NCI-H2107 treated with DMSO at 0.1 percent for 48 hours (cell line): ENCODE measurements at regions not wholly inside any gene's neighbourhood (a gene's known extent, or its start where the extent isn't known, plus 50 kb on each side); places are given as distances from the start of the nearest gene placed in this dataset.

Experiments
- DNase-seq: peaks from one replicate; lab custom pipeline; 2025; ENCODE audit not compliant: unreplicated experiment; lab: John Stamatoyannopoulos, UW

- no peak for DNase-seq
Observed at GRCh38 chr18:41703744-41704530, 251.1 kb upstream of the PIK3C3 start.

DNA sequence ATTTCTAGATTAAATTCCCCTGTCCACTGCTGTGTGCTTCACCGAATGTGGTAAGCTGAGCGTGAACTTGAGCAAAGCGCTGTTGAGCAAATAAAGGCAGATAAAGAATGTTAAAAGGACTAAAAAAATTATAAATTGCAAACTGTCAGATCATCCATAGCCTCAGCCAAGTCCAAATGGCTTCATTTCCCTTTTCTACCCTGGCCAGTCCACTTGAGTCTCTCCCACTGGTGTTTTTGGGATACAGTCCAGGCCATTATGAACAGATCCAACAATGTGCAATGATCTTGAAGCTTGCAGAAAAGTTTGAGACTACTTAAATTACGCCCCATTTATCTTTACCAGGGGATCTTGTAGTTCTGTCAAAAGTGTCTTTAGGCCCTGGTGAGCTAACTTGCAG is 254.6 kb upstream of the PIK3C3 start:
- DNase-seq = no peak

DNA sequence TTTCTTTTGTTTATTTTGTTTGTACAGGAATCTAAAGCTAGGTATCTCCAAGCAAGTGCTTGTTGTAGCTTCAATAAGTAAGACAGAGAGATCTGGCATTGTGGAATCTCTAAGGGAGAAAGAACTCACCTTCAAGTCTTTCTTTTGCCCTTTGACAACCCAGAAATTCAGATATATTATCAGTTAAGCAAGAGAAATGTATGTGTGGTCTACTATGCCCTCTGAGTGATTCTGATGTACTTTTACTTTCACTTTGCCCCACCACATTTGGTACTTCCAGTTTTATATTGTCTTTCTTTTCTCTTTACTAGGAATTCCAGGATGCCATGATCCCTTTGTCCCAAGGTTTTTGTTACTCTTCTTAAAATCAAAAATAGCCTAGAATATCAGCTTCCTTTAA is 259.6 kb upstream of the PIK3C3 start:
- DNase-seq = no peak

GRCh38 chr18:41693008-41693407 is 262.0 kb upstream of the PIK3C3 start:
- no peak for DNase-seq

DNA sequence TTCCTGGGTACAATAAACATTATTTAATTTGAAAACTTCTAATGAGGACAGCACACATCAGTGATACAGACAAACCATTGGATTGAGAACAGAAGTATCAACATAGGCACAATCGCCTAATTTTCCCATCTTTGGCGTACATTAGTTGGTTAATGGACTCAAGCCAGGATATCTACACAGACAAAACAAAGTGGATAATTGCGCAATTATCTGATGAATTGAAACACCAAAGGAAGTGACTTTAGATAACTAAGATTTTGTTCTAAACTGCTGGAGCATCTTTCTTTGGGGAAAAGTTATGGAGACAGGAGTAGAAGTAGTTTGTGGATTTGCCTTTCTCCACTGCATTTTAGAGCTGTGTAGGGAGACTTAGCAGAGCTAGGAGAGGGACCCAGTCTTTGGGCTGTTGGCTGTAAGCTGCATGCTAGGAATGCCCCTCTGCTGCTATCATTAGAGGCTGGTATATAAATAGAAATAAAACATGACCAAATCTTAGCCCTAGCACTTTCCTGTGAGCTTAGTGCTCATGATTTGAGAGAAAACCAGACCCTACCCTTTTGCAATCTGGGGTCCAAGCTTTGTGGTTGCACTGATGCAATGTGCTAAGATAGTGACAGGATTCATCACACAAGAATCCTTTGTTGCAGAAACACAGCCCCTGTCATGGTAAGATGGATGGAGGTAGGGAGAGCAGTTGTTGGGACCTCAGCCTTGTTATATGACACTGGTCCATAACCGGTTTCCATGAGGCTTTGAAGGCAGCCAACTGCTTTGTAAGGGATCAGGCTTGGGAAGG is 264.5 kb upstream of the PIK3C3 start:
- DNase-seq = no peak

DNA sequence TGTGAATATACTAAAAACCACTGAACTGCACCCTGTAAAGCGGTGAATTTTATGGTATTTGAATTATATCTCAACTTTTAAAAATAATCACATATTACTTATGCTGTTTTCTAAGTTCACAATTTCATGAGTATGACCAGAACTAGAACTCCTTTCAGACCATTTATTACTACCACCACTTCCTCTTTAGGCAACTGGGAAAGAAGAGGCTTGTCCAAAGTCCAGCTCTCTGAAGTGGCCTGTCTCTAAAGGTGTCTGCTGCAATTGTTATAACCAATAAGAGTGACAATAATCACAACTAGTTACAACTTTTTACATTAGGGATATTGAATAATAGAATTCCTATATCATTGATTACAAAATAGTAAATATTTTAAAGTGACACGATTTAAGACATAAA is 267.9 kb upstream of the PIK3C3 start:
- no peak for DNase-seq

DNA sequence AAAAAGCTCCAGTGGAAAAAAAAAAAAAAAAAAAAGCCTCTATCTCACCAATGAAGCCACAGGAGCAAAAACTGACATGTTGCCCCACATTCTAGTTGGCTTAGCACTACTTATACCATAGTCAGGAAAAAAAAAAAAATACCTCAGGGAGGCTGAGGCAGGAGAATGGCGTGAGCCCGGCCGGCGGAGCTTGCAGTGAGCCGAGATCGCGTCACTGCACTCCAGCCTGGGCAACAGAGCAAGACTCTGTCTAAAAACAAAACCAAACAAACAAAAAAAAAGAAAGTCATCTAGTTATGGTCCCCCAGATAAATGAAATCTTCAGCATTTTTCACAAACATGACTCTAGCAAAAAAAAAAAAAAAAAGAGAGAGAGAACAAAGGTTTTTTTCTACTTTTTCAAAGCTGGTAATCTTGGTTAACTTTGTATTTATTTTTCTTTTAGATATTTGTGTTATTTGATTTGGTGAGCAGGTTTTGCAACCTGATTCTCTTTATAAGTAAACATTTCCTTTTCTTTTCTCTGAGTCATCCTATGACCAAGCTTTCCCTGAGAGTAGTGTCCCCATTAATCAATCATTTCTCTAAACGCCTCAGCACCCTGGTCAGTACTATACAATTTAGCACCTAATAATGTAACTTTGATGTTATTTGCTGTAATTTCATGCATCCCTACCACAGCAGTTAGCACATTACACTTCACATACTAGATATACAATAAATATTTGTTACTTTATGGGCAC is 273.7 kb upstream of the PIK3C3 start:
- DNase-seq = no peak

GRCh38 chr18:41674506-41674905 is 280.5 kb upstream of the PIK3C3 start:
- no peak for DNase-seq

- no peak for DNase-seq
Observed at GRCh38 chr18:41666231-41666630, 288.8 kb upstream of the PIK3C3 start.

GRCh38 chr18:41665210-41665609 is 289.8 kb upstream of the PIK3C3 start:
- no peak for DNase-seq

- no peak for DNase-seq
Observed at GRCh38 chr18:41660654-41661053, 294.4 kb upstream of the PIK3C3 start.

DNA sequence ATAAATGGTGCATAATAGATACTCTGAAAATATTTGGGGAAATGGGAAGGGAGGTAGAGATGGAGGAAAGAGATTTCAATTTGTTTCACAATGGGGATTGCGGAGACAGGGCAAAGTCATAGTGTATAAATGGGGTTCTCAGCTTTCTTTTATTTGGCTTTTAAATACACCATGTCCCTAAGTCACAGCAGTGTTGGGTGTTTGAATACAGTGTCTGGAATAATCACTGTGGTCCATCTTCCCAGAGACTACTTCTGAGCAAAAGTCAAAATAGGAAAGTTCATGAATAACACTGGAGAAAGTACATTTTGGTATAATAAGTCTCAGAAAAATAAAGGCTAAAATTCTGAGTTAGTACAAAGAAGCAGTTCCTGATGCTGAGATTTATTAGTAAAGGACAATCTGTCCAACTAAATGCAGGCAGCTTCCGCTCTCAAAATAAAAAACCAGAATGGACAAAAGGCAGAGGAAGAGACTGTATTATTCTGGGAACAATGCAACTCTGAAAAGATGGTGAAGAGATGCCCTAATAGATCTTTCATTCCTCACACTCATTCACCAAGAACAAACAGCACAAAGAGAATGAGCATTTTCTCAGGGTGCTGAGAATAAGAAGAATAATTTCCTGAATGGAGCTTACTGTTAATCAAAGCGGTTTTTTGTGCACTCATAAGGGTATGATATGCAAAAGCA is 295.4 kb upstream of the PIK3C3 start:
- DNase-seq = no peak

- no peak for DNase-seq
Observed at GRCh38 chr18:41657189-41657588, 297.8 kb upstream of the PIK3C3 start.

- no peak for DNase-seq
Observed at GRCh38 chr18:41655074-41655473, 300.0 kb upstream of the PIK3C3 start.

DNA sequence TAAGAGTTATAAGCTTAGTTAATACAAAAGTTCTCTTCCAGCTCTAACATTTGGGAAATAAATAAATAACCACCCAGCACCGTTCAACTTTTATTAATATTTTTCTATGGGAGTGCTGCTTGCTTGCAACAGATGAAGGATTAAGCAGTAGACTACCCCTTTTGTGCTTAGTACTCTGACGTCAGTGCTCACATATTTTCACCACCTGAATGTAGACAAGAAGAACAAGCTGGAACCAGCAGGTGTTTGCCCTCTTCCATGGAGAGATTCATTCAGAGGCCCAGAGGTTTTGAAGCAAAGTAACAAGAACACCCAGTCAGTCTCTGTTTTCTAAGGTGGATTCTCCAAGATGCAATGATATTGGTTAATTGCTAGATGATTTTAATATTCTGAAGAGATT is 307.1 kb upstream of the PIK3C3 start:
- no peak for DNase-seq

GRCh38 chr18:41646915-41647620 is 308.0 kb upstream of the PIK3C3 start:
- DNase-seq = no peak

- DNase-seq = no peak
Observed at GRCh38 chr18:41645589-41646360, 309.3 kb upstream of the PIK3C3 start.

- DNase-seq = no peak
Observed at GRCh38 chr18:41644466-41644865, 310.6 kb upstream of the PIK3C3 start.

DNA sequence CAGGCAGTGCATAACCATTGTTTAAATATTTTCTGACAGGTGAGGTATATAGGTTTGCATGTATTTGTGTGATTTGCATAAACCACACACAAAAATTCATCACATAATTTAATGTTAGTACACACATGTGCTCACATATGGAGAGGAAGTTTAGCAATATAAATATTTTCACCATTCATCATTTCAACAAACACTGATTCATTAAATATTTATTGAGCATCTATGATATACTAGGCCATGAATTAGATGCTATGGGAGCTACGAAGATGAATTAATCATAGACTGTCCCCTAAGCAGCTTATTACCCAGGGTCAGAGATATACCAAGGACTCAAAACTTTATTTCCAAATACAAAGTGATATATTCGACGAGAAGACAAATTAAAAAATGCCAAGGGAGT is 311.6 kb upstream of the PIK3C3 start:
- DNase-seq = no peak

GRCh38 chr18:41642756-41643155 is 312.3 kb upstream of the PIK3C3 start:
- no peak for DNase-seq
